ENCODE measurements at regions not wholly inside any gene's neighbourhood (a gene's known extent, or its start where the extent isn't known, plus 50 kb on each side); places are given as distances from the start of the nearest gene placed in this dataset.

DNA sequence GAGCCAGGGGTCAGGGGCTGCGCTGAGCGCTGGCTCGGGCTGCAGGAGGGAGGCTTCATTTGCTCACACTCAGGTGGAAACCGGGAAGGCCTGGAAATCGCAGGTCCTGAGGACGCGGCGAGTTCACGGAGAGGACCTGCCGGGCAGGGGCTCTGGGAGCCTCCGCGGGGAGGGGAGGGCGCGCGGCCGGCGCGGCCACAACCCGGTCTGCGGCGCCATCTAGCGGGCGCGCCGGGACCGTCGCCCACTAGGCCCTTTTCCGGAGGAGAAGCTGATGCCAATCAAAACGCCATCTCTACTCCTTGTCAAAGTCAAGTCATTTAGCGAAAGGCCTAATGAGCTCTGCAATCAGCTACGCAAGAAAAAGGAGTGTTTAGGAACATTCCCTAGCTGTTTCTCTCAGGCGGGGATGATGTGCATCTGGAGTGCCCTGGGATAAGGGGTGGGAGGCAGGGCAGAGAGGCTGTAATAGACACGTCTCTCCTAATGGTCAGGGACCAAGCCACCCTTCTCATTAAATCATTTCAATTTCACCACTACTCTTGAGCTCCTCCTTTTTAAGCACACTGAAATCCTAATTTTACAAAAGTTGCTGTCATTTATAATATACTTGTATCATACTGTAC is 885.8 kb upstream of the TMEM132C start:
- Histone ChIP-seq H3K4me2 (ENCODE audit: low read depth, low read length, poor library complexity, severe bottlenecking) (no peak overlapping the region), H4K20me1 (ENCODE audit: low read depth, low read length) (no peaks in the 10 kb centered on the region), H3K36me3 (ENCODE audit: low read length) (no peaks in the 10 kb centered on the region), H3K9ac (ENCODE audit: low read length) (no peak overlapping the region), H2AFZ (ENCODE audit: low read depth, low read length, severe bottlenecking) (no peak overlapping the region), H3F3A (ENCODE audit: insufficient read depth) (no peaks in the 10 kb centered on the region), H3K9me3 (ENCODE audit: insufficient read depth, low read length) (no peaks in the 10 kb centered on the region), H3K4me3 (ENCODE audit: insufficient read depth, low read length, poor library complexity, severe bottlenecking) (no peak overlapping the region), H3K9me2 (replicated peaks; ENCODE audit: insufficient read depth, low read length) (no peaks in the 10 kb centered on the region), H3K27ac (ENCODE audit: low read depth, low read length) (no peak overlapping the region), H3K27me3 (ENCODE audit: low read length) (no peaks in the 10 kb centered on the region), H3K79me2 (ENCODE audit: insufficient read depth, low read length) (no peaks in the 10 kb centered on the region)
- TF ChIP-seq, protein P1, sequence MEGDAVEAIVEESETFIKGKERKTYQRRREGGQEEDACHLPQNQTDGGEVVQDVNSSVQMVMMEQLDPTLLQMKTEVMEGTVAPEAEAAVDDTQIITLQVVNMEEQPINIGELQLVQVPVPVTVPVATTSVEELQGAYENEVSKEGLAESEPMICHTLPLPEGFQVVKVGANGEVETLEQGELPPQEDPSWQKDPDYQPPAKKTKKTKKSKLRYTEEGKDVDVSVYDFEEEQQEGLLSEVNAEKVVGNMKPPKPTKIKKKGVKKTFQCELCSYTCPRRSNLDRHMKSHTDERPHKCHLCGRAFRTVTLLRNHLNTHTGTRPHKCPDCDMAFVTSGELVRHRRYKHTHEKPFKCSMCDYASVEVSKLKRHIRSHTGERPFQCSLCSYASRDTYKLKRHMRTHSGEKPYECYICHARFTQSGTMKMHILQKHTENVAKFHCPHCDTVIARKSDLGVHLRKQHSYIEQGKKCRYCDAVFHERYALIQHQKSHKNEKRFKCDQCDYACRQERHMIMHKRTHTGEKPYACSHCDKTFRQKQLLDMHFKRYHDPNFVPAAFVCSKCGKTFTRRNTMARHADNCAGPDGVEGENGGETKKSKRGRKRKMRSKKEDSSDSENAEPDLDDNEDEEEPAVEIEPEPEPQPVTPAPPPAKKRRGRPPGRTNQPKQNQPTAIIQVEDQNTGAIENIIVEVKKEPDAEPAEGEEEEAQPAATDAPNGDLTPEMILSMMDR (IDR thresholded peaks at IDR 0.05; ENCODE audit: insufficient read depth, low read length, poor library complexity, severe bottlenecking), result no peak
- TF ChIP-seq EZH2phosphoT487 (conservative IDR thresholded peaks at IDR 0.05; ENCODE audit: low read length), result no peak

GRCh38 chr12:127381681-127382080 is 885.3 kb upstream of the TMEM132C start:
- H3K9me3 ChIP-seq (ENCODE audit: insufficient read depth, low read length), result no peaks in the 10 kb centered on the region
- H3K4me2 ChIP-seq (ENCODE audit: low read depth, low read length, poor library complexity, severe bottlenecking), result no peak overlapping the region
- H3F3A ChIP-seq (ENCODE audit: insufficient read depth), result no peaks in the 10 kb centered on the region
- no peaks in the 10 kb centered on the region for H4K20me1 ChIP-seq (ENCODE audit: low read depth, low read length)
- H3K36me3 ChIP-seq (ENCODE audit: low read length), result no peaks in the 10 kb centered on the region
- H3K27ac ChIP-seq (ENCODE audit: low read depth, low read length), result no peak overlapping the region
- H3K4me3 ChIP-seq (ENCODE audit: insufficient read depth, low read length, poor library complexity, severe bottlenecking), result no peak overlapping the region
- no peak overlapping the region for H2AFZ ChIP-seq (ENCODE audit: low read depth, low read length, severe bottlenecking)
- H3K27me3 ChIP-seq (ENCODE audit: low read length), result no peaks in the 10 kb centered on the region
- TF ChIP-seq, protein P1 (IDR thresholded peaks at IDR 0.05; ENCODE audit: insufficient read depth, low read length, poor library complexity, severe bottlenecking), result no peak
- TF ChIP-seq EZH2phosphoT487 (conservative IDR thresholded peaks at IDR 0.05; ENCODE audit: low read length), result no peak
- no peaks in the 10 kb centered on the region for H3K9me2 ChIP-seq (replicated peaks; ENCODE audit: insufficient read depth, low read length)
- H3K9ac ChIP-seq (ENCODE audit: low read length), result no peak overlapping the region
- no peaks in the 10 kb centered on the region for H3K79me2 ChIP-seq (ENCODE audit: insufficient read depth, low read length)

GRCh38 chr12:127383281-127383680 is 883.7 kb upstream of the TMEM132C start:
- no peaks in the 10 kb centered on the region for H3K9me2 ChIP-seq (replicated peaks; ENCODE audit: insufficient read depth, low read length)
- H3K9ac ChIP-seq (ENCODE audit: low read length), result no peak overlapping the region
- no peaks in the 10 kb centered on the region for H3K9me3 ChIP-seq (ENCODE audit: insufficient read depth, low read length)
- H3K79me2 ChIP-seq (ENCODE audit: insufficient read depth, low read length), result no peaks in the 10 kb centered on the region
- no peak for TF ChIP-seq EZH2phosphoT487 (conservative IDR thresholded peaks at IDR 0.05; ENCODE audit: low read length)
- TF ChIP-seq, protein P1 (IDR thresholded peaks at IDR 0.05; ENCODE audit: insufficient read depth, low read length, poor library complexity, severe bottlenecking), result no peak
- no peaks in the 10 kb centered on the region for H3K36me3 ChIP-seq (ENCODE audit: low read length)
- H3K4me3 ChIP-seq (ENCODE audit: insufficient read depth, low read length, poor library complexity, severe bottlenecking), result no peak overlapping the region
- H4K20me1 ChIP-seq (ENCODE audit: low read depth, low read length), result no peaks in the 10 kb centered on the region
- H2AFZ ChIP-seq (ENCODE audit: low read depth, low read length, severe bottlenecking), result no peak overlapping the region
- H3K27ac ChIP-seq (ENCODE audit: low read depth, low read length), result no peak overlapping the region
- no peak overlapping the region for H3K4me2 ChIP-seq (ENCODE audit: low read depth, low read length, poor library complexity, severe bottlenecking)
- no peaks in the 10 kb centered on the region for H3K27me3 ChIP-seq (ENCODE audit: low read length)
- no peaks in the 10 kb centered on the region for H3F3A ChIP-seq (ENCODE audit: insufficient read depth)
